ENCODE measurements at regions not wholly inside any gene's neighbourhood (a gene's known extent, or its start where the extent isn't known, plus 50 kb on each side); places are given as distances from the start of the nearest gene placed in this dataset.
"Not testable (repeated sequence)": the region's sequence is repeated elsewhere in the genome, so short reads cannot be mapped to it uniquely, and the experiment has no call there.

GRCh38 chr5:153267506-153267905, 223.0 kb upstream of the GRIA1 start:
- no peaks in the 10 kb centered on the region for H3F3A ChIP-seq (ENCODE audit: insufficient read depth)
- no peaks in the 10 kb centered on the region for H4K20me1 ChIP-seq (ENCODE audit: low read depth, low read length)
- H2AFZ ChIP-seq (ENCODE audit: low read depth, low read length, severe bottlenecking) = no peak overlapping the region
- H3K4me2 ChIP-seq (ENCODE audit: low read depth, low read length, poor library complexity, severe bottlenecking) = no peak overlapping the region
- TF ChIP-seq EZH2phosphoT487 (conservative IDR thresholded peaks at IDR 0.05; ENCODE audit: low read length) (no peak), CTCF (IDR thresholded peaks at IDR 0.05; ENCODE audit: insufficient read depth, low read length, poor library complexity, severe bottlenecking) (no peak)
- no peaks in the 10 kb centered on the region for H3K9me2 ChIP-seq (replicated peaks; ENCODE audit: insufficient read depth, low read length)
- no peaks in the 10 kb centered on the region for H3K27me3 ChIP-seq (ENCODE audit: low read length)
- H3K9ac ChIP-seq (ENCODE audit: low read length) = no peak overlapping the region
- H3K36me3 ChIP-seq (ENCODE audit: low read length) = no peaks in the 10 kb centered on the region
- no peak overlapping the region for H3K27ac ChIP-seq (ENCODE audit: low read depth, low read length)
- H3K9me3 ChIP-seq (ENCODE audit: insufficient read depth, low read length) = no peaks in the 10 kb centered on the region
- no peaks in the 10 kb centered on the region for H3K79me2 ChIP-seq (ENCODE audit: insufficient read depth, low read length)
- H3K4me3 ChIP-seq (ENCODE audit: insufficient read depth, low read length, poor library complexity, severe bottlenecking) = no peak overlapping the region

- TF ChIP-seq CTCF (IDR thresholded peaks at IDR 0.05; ENCODE audit: insufficient read depth, low read length, poor library complexity, severe bottlenecking) = no peak
- no peak for TF ChIP-seq EZH2phosphoT487 (conservative IDR thresholded peaks at IDR 0.05; ENCODE audit: low read length)
- Histone ChIP-seq H3K27ac (ENCODE audit: low read depth, low read length) (no peak overlapping the region), H3K79me2 (ENCODE audit: insufficient read depth, low read length) (no peaks in the 10 kb centered on the region), H2AFZ (ENCODE audit: low read depth, low read length, severe bottlenecking) (no peak overlapping the region), H3K36me3 (ENCODE audit: low read length) (no peaks in the 10 kb centered on the region), H3F3A (ENCODE audit: insufficient read depth) (no peaks in the 10 kb centered on the region), H3K9me2 (replicated peaks; ENCODE audit: insufficient read depth, low read length) (no peaks in the 10 kb centered on the region), H3K4me3 (ENCODE audit: insufficient read depth, low read length, poor library complexity, severe bottlenecking) (no peak overlapping the region), H3K4me2 (ENCODE audit: low read depth, low read length, poor library complexity, severe bottlenecking) (no peak overlapping the region), H3K9me3 (ENCODE audit: insufficient read depth, low read length) (no peaks in the 10 kb centered on the region), H4K20me1 (ENCODE audit: low read depth, low read length) (no peaks in the 10 kb centered on the region), H3K9ac (ENCODE audit: low read length) (no peak overlapping the region), H3K27me3 (ENCODE audit: low read length) (no peaks in the 10 kb centered on the region)
Measured at GRCh38 chr5:153275695-153276094, 214.8 kb upstream of the GRIA1 start.

- Histone ChIP-seq H3K9me2 (replicated peaks; ENCODE audit: insufficient read depth, low read length) (no peaks in the 10 kb centered on the region), H3K27ac (ENCODE audit: low read depth, low read length) (no peak overlapping the region), H3K9me3 (ENCODE audit: insufficient read depth, low read length) (no peaks in the 10 kb centered on the region), H4K20me1 (ENCODE audit: low read depth, low read length) (no peaks in the 10 kb centered on the region), H3K9ac (ENCODE audit: low read length) (no peak overlapping the region), H3K4me2 (ENCODE audit: low read depth, low read length, poor library complexity, severe bottlenecking) (no peak overlapping the region), H2AFZ (ENCODE audit: low read depth, low read length, severe bottlenecking) (no peak overlapping the region), H3K36me3 (ENCODE audit: low read length) (no peaks in the 10 kb centered on the region), H3F3A (ENCODE audit: insufficient read depth) (no peaks in the 10 kb centered on the region), H3K4me3 (ENCODE audit: insufficient read depth, low read length, poor library complexity, severe bottlenecking) (no peak overlapping the region), H3K27me3 (ENCODE audit: low read length) (no peaks in the 10 kb centered on the region), H3K79me2 (ENCODE audit: insufficient read depth, low read length) (no peaks in the 10 kb centered on the region)
- TF ChIP-seq EZH2phosphoT487 (conservative IDR thresholded peaks at IDR 0.05; ENCODE audit: low read length) = no peak
- no peak for TF ChIP-seq CTCF (IDR thresholded peaks at IDR 0.05; ENCODE audit: insufficient read depth, low read length, poor library complexity, severe bottlenecking)
Measured at GRCh38 chr5:153276151-153276550, 214.3 kb upstream of the GRIA1 start.

- H3K9me2 ChIP-seq (replicated peaks; ENCODE audit: insufficient read depth, low read length); H3K36me3 ChIP-seq (ENCODE audit: low read length); H3K27ac ChIP-seq (ENCODE audit: low read depth, low read length); H3F3A ChIP-seq (ENCODE audit: insufficient read depth); H3K9ac ChIP-seq (ENCODE audit: low read length); H3K27me3 ChIP-seq (ENCODE audit: low read length); H3K79me2 ChIP-seq (ENCODE audit: insufficient read depth, low read length); H4K20me1 ChIP-seq (ENCODE audit: low read depth, low read length); H3K9me3 ChIP-seq (ENCODE audit: insufficient read depth, low read length); H2AFZ ChIP-seq (ENCODE audit: low read depth, low read length, severe bottlenecking); H3K4me2 ChIP-seq (ENCODE audit: low read depth, low read length, poor library complexity, severe bottlenecking); H3K4me3 ChIP-seq (ENCODE audit: insufficient read depth, low read length, poor library complexity, severe bottlenecking): not testable (repeated sequence)
Measured at GRCh38 chr5:153296251-153296844, 194.1 kb upstream of the GRIA1 start.

All from SU-DHL-6 (cell line).